ENCODE measurements at regions not wholly inside any gene's neighbourhood (a gene's known extent, or its start where the extent isn't known, plus 50 kb on each side); places are given as distances from the start of the nearest gene placed in this dataset.

DNA sequence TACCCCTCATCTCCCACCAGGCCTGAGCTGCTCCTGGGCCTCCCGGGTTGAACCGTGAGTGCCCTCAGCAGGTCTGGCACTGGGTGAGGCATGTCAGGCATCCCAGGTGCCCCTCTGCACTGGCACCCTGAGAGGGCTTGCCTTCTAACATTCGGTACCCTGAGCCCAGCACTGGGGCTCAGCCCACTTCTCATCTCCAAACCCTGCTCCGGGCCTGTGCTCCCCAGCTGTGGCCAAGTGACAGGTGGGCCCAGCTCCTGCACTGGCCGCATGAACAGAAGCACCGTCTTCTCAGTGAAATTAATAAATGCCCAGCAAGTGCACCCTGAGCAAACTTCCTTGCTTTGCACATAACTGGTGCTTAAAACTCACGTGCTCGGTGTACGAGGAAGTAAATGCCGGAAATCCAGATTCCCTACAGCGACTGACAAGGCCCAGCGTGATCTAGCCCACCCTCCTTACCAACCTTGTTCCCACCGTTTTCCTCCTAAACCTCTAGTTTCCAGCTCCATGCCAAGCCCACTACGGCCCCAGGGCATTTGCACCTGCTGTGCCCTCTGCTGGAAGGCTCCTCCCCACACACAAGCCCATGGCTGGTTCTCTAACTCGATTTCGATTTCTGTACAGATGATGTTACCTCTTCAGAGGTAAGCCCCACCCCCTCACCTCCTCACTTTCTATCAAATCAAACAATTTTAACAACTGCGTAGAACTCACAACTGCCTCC is 115.2 kb upstream of the NCOR2 start:
- peak overlapping the region; percentile 77 for H3K27ac ChIP-seq (ENCODE audit: low read depth, low read length)
- peaks cover 44% of the 10 kb centered on the region for H3K4me1 ChIP-seq (ENCODE audit: control insufficient read depth, insufficient read depth, low read length)
- no peaks in the 10 kb centered on the region for H3K36me3 ChIP-seq (ENCODE audit: control insufficient read depth, insufficient read depth, low read length)
- H3K4me3 ChIP-seq (ENCODE audit: low read length) = no peak overlapping the region
- no peaks in the 10 kb centered on the region for H3K27me3 ChIP-seq (ENCODE audit: control insufficient read depth, insufficient read depth, low read length)
- no peak overlapping the region for H3K9ac ChIP-seq (ENCODE audit: low read length)

DNA sequence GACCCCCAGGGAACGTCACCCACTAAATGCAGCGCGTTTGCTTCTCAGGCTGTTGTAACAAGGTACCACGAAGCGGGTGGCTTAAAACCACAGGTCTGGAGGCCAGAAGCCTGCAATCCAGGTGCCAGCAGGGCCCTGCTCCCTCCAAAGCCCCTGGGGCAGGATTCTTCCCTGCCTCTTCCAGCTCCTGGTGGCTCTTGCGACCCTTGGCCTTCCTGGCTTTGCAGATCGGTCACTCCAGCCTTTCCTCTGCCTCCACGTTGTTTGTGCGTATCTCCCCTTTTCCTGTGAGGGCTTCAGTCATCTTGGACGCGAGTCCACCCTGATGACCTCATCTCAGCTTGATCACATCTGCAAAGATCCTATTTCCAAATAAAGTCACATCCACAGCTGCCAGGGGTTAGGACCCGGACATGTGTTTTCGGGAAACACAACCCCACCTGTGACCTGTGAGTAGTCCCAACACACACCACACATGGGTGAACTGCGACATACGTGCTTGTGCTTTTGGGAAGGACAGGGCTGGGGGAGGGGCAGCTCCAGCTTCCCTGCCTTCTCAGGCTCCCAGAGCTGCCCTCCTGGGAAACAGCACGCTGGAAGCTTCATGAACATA is 114.5 kb upstream of the NCOR2 start:
- no peak overlapping the region for H3K9ac ChIP-seq (ENCODE audit: low read length)
- no peak overlapping the region for H3K4me3 ChIP-seq (ENCODE audit: low read length)
- no peaks in the 10 kb centered on the region for H3K27me3 ChIP-seq (ENCODE audit: control insufficient read depth, insufficient read depth, low read length)
- H3K4me1 ChIP-seq (ENCODE audit: control insufficient read depth, insufficient read depth, low read length) = peaks cover 41% of the 10 kb centered on the region
- peak overlapping the region; percentile 77 for H3K27ac ChIP-seq (ENCODE audit: low read depth, low read length)
- H3K36me3 ChIP-seq (ENCODE audit: control insufficient read depth, insufficient read depth, low read length) = no peaks in the 10 kb centered on the region

DNA sequence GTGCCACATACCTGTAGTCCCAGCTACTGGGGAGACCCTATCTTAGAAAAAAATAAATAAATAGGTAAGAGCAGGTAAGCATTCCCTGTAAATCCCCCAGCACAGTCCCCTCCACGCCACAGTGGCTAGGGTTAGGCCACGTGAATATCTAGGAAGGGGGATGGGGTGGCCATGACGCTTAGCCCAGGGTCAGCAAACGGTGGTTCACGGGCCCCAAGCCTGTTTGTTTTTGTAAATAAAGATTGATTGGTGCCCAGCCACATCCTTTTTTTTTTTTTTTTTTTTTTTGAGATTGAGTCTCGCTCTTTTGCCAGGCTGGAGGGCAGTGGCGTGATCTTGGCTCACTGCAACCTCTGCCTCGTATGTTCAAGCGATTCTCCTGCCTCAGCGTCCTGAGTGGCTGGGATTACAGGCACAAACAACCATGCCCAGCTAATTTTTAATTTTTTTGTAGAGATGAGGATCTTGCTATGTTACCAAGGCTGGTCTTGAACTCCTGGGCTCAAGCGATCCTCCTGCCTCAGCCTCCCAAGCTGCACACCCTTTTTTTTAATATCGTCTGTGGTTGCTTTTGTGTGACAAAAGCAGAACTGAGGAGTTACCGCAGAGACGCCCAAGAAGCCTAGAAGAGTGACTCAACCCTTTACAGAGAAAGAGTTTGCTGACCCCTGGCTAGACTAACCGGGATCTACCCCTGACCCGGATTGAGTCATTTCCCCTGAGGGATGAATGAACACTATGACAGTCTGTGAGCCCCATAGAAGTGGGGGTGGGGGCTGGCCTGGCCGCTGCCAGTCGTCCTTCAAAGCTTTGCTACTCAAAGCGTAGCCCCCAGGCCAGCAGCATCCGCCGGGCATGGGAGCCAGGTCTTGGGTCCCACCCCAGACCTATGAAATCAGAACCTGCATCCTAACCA is 113.7 kb upstream of the NCOR2 start:
- H3K36me3 ChIP-seq (ENCODE audit: control insufficient read depth, insufficient read depth, low read length) = no peaks in the 10 kb centered on the region
- peak overlapping the region; percentile 77 for H3K27ac ChIP-seq (ENCODE audit: low read depth, low read length)
- H3K4me3 ChIP-seq (ENCODE audit: low read length) = no peak overlapping the region
- no peak overlapping the region for H3K9ac ChIP-seq (ENCODE audit: low read length)
- no peaks in the 10 kb centered on the region for H3K27me3 ChIP-seq (ENCODE audit: control insufficient read depth, insufficient read depth, low read length)
- peaks cover 49% of the 10 kb centered on the region for H3K4me1 ChIP-seq (ENCODE audit: control insufficient read depth, insufficient read depth, low read length)

DNA sequence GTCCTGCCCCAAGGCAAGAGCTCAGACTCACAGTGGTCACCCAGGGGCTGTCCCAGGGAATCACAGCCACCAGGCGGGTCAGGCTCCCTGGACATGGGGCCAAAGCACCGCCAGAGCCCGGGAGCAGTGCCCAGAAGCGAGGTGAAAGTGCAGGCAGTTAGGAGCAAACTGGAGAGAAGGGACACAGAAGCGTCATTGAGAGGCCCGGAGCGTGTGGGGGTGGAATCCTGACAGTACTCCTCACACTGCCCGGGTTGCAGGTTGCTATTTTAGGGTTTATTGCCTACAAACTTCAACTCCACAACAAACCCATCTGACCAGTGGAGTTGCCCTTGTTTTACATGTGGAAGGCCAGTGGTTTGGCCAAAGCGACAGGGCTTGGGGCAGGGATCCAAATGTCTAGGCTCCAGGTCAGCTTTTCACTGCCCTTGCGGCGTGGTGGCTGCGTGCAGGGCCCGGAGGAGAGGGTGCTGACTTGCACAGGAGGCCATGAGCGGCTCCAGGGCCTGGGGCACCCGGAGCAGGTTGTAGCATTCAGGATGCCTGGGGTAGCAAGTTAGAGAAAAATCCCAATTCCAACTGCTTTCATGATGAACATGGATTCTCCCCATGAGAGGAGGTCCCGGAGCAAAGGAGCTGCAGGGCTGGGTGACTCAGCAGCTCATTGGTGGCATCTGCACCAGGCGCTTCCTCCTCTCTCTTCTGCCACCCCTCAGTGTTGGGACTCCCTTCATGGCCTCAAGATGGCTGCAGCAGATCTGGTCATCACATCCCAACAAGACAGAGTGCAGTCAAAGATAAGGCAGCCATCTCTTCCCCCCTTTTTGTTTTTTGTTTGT is 112.3 kb upstream of the NCOR2 start:
- Histone ChIP-seq H3K36me3 (ENCODE audit: control insufficient read depth, insufficient read depth, low read length) (no peaks in the 10 kb centered on the region), H3K27ac (ENCODE audit: low read depth, low read length) (peak overlapping the region; percentile 77), H3K27me3 (ENCODE audit: control insufficient read depth, insufficient read depth, low read length) (no peaks in the 10 kb centered on the region), H3K4me3 (ENCODE audit: low read length) (no peak overlapping the region), H3K9ac (ENCODE audit: low read length) (no peak overlapping the region), H3K4me1 (ENCODE audit: control insufficient read depth, insufficient read depth, low read length) (peaks cover 48% of the 10 kb centered on the region)

DNA sequence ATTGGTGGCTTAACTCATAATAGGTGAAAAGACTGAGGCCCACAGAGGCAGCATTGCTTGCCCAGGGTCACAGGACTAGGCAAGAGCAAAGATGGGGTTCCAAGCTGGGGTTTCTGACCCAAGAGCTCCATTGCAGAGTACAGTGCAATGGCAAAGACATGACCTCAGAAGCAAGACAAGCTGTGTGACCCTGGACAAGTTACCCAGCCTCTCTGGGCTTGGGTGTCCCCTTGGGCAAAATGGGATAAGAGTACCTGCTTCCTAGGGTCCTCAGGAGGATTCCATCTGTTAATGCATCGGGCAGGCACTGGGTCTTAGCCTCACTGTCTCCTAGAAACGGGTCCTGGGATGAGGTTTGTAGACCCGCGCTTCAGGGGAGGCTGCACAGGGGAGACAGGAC is 111.6 kb upstream of the NCOR2 start:
- peak overlapping the region; percentile 77 for H3K27ac ChIP-seq (ENCODE audit: low read depth, low read length)
- H3K4me3 ChIP-seq (ENCODE audit: low read length) = no peak overlapping the region
- H3K9ac ChIP-seq (ENCODE audit: low read length) = no peak overlapping the region
- H3K27me3 ChIP-seq (ENCODE audit: control insufficient read depth, insufficient read depth, low read length) = no peaks in the 10 kb centered on the region
- no peaks in the 10 kb centered on the region for H3K36me3 ChIP-seq (ENCODE audit: control insufficient read depth, insufficient read depth, low read length)
- peaks cover 43% of the 10 kb centered on the region for H3K4me1 ChIP-seq (ENCODE audit: control insufficient read depth, insufficient read depth, low read length)

DNA sequence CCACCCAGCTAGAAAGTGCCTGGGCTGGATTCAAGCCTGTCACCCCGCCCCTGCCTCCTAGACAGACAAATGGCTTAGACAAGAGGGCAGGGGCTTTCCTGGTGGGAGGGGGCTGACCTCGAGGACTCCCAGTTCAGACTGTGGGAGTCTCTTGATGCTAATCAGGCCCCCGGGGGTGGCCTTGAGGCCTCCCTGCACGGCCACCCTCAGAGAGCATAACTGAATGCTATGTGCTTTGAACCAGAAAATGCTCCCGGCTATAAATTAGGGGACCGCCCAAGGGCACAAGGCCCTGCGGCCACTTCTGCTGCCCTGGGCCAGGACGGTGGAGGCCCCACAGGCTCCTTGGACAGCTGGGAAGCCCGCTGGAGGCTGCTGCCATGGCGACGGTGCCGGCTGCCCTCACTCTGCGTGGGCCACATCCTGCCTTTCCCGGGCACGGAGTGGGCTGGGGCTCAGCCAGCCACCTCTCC is 111.0 kb upstream of the NCOR2 start:
- H3K27me3 ChIP-seq (ENCODE audit: control insufficient read depth, insufficient read depth, low read length) = no peaks in the 10 kb centered on the region
- H3K4me3 ChIP-seq (ENCODE audit: low read length) = no peak overlapping the region
- H3K9ac ChIP-seq (ENCODE audit: low read length) = no peak overlapping the region
- no peak overlapping the region for H3K27ac ChIP-seq (ENCODE audit: low read depth, low read length)
- H3K36me3 ChIP-seq (ENCODE audit: control insufficient read depth, insufficient read depth, low read length) = no peaks in the 10 kb centered on the region
- peaks cover 43% of the 10 kb centered on the region for H3K4me1 ChIP-seq (ENCODE audit: control insufficient read depth, insufficient read depth, low read length)

DNA sequence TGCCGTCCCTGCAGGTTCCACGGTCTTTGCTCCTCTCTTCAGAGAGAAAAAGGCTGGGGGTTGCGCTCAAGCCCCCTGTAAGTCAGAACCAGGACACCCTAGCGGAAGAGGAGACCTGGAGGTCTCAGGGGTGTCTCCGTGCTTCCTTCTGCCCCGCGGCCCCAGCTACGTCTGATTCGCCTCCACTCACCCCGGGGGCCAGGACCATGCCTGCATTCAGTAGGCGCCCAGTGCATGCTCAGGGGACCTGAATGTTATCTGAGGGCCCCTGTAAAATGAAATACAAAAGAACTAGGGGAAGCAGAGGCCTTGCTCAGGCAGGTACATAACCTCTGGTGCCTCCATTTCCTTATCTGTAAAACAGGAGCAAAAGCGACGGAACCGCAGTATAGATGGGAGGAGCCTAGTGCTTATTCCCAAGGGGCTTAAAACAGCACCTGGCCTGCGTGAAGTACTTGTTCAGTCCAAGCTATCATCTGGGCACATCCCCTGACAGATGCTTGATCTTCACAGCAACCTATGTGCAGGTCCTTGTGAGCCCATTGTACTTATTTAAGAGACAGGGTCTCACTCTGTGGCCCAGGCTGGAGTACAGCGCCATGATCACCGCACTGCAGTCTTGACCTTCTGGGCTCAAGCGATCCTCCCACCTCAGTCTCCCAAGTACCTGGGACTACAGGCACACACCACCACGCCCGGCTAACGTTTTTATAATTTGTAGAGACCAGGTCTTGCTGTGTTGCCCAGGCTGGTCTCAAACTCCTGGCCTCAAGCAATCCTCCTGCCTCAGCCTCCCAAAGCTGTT is 110.3 kb upstream of the NCOR2 start:
- H3K4me1 ChIP-seq (ENCODE audit: control insufficient read depth, insufficient read depth, low read length) = peaks cover 42% of the 10 kb centered on the region
- no peak overlapping the region for H3K9ac ChIP-seq (ENCODE audit: low read length)
- no peaks in the 10 kb centered on the region for H3K36me3 ChIP-seq (ENCODE audit: control insufficient read depth, insufficient read depth, low read length)
- H3K27me3 ChIP-seq (ENCODE audit: control insufficient read depth, insufficient read depth, low read length) = no peaks in the 10 kb centered on the region
- H3K4me3 ChIP-seq (ENCODE audit: low read length) = no peak overlapping the region
- H3K27ac ChIP-seq (ENCODE audit: low read depth, low read length) = no peak overlapping the region

DNA sequence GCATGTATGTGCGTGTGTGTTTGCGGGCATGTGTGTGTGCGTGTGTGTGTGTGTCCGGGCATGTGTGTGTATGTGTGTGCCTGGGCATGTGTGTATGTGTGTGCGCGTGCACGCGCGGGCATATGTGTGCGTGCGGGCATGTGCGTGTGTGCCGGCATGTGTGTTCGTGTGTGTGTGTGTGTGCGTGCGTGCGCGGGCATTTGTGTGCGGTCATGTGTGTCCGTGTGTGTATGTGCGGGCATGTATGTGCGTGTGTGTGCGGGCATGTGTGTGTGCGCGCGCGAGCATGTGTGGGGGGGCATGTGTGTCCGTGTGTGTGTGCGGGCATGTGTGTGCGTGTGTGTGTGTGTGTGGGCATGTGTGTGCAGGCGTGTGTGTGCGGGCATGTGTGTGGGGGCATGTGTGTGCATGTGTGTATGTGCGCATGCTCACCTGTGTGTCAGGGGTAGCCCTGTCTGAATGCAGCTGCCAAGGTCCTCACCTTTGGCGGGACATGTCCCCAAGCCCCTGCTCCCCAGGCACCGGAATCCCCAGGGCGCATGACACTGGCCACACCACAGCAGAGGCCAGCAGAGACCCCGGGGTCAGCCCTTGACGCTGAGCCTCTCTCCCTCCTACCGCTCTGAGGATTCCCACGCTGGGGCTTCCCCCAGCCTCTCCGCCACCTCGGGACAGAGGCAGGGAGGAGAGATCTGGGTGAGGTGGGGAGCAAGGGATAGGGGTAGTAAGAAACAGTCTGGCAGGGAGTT is 109.5 kb upstream of the NCOR2 start:
- H3K9ac ChIP-seq (ENCODE audit: low read length) = no peak overlapping the region
- H3K27me3 ChIP-seq (ENCODE audit: control insufficient read depth, insufficient read depth, low read length) = no peaks in the 10 kb centered on the region
- no peak overlapping the region for H3K4me3 ChIP-seq (ENCODE audit: low read length)
- peak overlapping the region; percentile 79 for H3K27ac ChIP-seq (ENCODE audit: low read depth, low read length)
- no peaks in the 10 kb centered on the region for H3K36me3 ChIP-seq (ENCODE audit: control insufficient read depth, insufficient read depth, low read length)
- H3K4me1 ChIP-seq (ENCODE audit: control insufficient read depth, insufficient read depth, low read length) = peaks cover 34% of the 10 kb centered on the region

DNA sequence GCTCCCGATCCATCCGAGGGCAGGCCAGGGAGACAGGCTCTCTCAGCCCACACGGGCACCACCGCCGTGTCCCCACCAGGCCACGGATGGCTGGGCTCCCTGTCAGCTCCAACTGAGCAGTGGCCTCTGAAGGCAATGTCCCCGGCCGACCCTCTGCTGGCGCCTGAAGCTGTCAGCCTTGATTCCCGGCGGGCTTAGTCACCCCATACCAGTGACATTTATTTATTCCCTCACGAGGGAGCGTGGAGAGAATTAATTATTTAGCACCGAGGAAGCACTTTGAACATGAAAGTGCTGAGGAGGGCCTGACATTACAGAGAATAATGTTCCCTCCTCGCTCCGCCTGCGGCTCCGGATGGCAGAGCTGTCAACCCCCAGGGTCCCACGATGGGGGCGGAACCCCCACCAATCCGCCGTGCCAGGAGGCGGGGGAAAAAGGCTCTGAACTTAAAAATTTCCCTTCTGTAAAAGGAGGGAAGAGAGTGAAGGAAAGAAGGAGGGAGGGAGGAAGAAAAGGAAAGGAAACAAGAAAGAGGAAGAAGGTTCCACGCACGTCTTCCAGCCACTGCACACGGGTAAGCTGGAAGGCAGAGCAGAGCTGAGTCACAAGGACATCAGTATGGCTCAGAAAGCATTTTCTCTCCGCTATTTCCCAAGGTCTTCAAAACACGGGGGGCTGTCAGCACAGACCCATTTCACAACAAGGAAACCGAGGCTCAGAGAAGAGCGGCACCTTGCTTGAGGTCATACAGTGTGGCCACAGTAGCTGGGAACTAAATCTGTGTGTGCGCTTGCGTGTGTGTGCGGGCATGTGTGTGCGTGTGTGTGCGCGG is 108.7 kb upstream of the NCOR2 start:
- peak overlapping the region; percentile 10 for H3K4me3 ChIP-seq (ENCODE audit: low read length)
- H3K27me3 ChIP-seq (ENCODE audit: control insufficient read depth, insufficient read depth, low read length) = no peaks in the 10 kb centered on the region
- H3K4me1 ChIP-seq (ENCODE audit: control insufficient read depth, insufficient read depth, low read length) = peaks cover 29% of the 10 kb centered on the region
- H3K36me3 ChIP-seq (ENCODE audit: control insufficient read depth, insufficient read depth, low read length) = no peaks in the 10 kb centered on the region
- H3K27ac ChIP-seq (ENCODE audit: low read depth, low read length) = peak overlapping the region; percentile 79
- H3K9ac ChIP-seq (ENCODE audit: low read length) = no peak overlapping the region

DNA sequence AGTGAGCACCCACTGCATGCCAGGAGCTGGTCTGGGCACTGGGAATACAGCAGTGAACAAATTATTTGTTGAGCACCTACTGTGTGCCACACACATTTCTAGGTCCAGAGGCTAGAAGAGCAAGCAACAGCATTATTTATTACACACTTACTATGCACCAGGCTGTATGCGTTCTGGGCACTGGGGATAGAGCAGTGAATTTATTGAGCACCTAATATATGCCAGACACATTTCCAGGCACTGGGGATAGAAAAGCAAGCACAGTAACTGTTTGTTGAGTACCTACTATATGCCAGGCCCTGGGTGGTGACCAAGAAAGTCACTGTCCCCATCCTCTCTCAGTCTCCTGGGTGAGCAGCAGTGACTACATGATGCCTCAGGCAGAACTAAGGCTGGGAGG is 107.5 kb upstream of the NCOR2 start:
- H3K27me3 ChIP-seq (ENCODE audit: control insufficient read depth, insufficient read depth, low read length) = no peaks in the 10 kb centered on the region
- H3K36me3 ChIP-seq (ENCODE audit: control insufficient read depth, insufficient read depth, low read length) = no peaks in the 10 kb centered on the region
- H3K9ac ChIP-seq (ENCODE audit: low read length) = no peak overlapping the region
- no peak overlapping the region for H3K27ac ChIP-seq (ENCODE audit: low read depth, low read length)
- peaks cover 28% of the 10 kb centered on the region for H3K4me1 ChIP-seq (ENCODE audit: control insufficient read depth, insufficient read depth, low read length)
- H3K4me3 ChIP-seq (ENCODE audit: low read length) = no peak overlapping the region
